ENCODE measurements at regions not wholly inside any gene's neighbourhood (a gene's known extent, or its start where the extent isn't known, plus 50 kb on each side); places are given as distances from the start of the nearest gene placed in this dataset.

- no peaks in the 10 kb centered on the region for H3K36me3 ChIP-seq
- TF ChIP-seq POLR2A (IDR thresholded peaks at IDR 0.05) (no peak), CTCF (IDR thresholded peaks at IDR 0.05) (no peak)
- 8% methylated on average over 37 of the region's 41 CpGs for WGBS (ENCODE audit: insufficient coverage, low coverage, low lambda C conversion rate, missing lambda C conversion rate)
- H3K9me3 ChIP-seq = no peaks in the 10 kb centered on the region
- intact Hi-C loops (cut with DNase I) = no loop called here
- H3K27ac ChIP-seq = no peak overlapping the region
- H3K27me3 ChIP-seq = peaks cover 0 to 16% of the 10 kb centered on the region in 2 donors
- ATAC-seq = peak in 3 of 4 donors; percentile 16 to 43 (median 41)
- peak overlapping the region in 2 of 3 donors; percentile 14 to 29 for H3K4me3 ChIP-seq
- peaks cover 0 to 17% (median 3%) of the 10 kb centered on the region in 4 donors for H3K4me1 ChIP-seq
- no peak for DNase-seq
Measured at GRCh38 chr9:84140535-84141101, 160.0 kb downstream of the RMI1 start.

- DNase-seq = no peak
- H3K36me3 ChIP-seq = no peaks in the 10 kb centered on the region
- intact Hi-C loops (cut with DNase I) = no loop called here
- 59% methylated on average over 6 of the region's 7 CpGs for WGBS (ENCODE audit: insufficient coverage, low coverage, low lambda C conversion rate, missing lambda C conversion rate)
- H3K4me1 ChIP-seq = peaks cover 0 to 17% (median 3%) of the 10 kb centered on the region in 4 donors
- no peak for ATAC-seq
- TF ChIP-seq CTCF (IDR thresholded peaks at IDR 0.05) (no peak), POLR2A (IDR thresholded peaks at IDR 0.05) (no peak)
- no peak overlapping the region for H3K4me3 ChIP-seq
- no peak overlapping the region for H3K27ac ChIP-seq
- no peaks in the 10 kb centered on the region for H3K9me3 ChIP-seq
- H3K27me3 ChIP-seq = peaks cover 0 to 16% of the 10 kb centered on the region in 2 donors
Measured at GRCh38 chr9:84141741-84142370, 161.3 kb downstream of the RMI1 start.

- no peak overlapping the region for H3K4me3 ChIP-seq
- no peaks in the 10 kb centered on the region for H3K9me3 ChIP-seq
- ATAC-seq (no peak), DNase-seq (no peak)
- H3K27me3 ChIP-seq = peaks cover 0 to 16% of the 10 kb centered on the region in 2 donors
- peaks cover 0 to 10% (median 3%) of the 10 kb centered on the region in 4 donors for H3K4me1 ChIP-seq
- intact Hi-C loops (cut with DNase I) = no loop called here
- TF ChIP-seq CTCF (IDR thresholded peaks at IDR 0.05) (no peak), POLR2A (IDR thresholded peaks at IDR 0.05) (no peak)
- H3K27ac ChIP-seq = no peak overlapping the region
- WGBS (ENCODE audit: insufficient coverage, low coverage, low lambda C conversion rate, missing lambda C conversion rate) = 45% methylated on average over 3 of the region's 3 CpGs
- no peaks in the 10 kb centered on the region for H3K36me3 ChIP-seq
Measured at GRCh38 chr9:84145031-84145430, 164.4 kb downstream of the RMI1 start.

- TF ChIP-seq CTCF (IDR thresholded peaks at IDR 0.05) = no peak
- TF ChIP-seq POLR2A (IDR thresholded peaks at IDR 0.05) = no peak
- ATAC-seq (peak in 1 of 4 donors; percentile 28), DNase-seq (no peak)
- WGBS (ENCODE audit: insufficient coverage, low coverage, low lambda C conversion rate, missing lambda C conversion rate) = 67% methylated on average over 2 of the region's 2 CpGs
- no peaks in the 10 kb centered on the region for H3K36me3 ChIP-seq
- no peaks in the 10 kb centered on the region for H3K9me3 ChIP-seq
- peaks cover 0 to 2% (median under 1%) of the 10 kb centered on the region in 4 donors for H3K4me1 ChIP-seq
- intact Hi-C loops (cut with DNase I) = no loop called here
- H3K27me3 ChIP-seq = peaks cover 0 to 13% of the 10 kb centered on the region in 2 donors
- no peak overlapping the region for H3K27ac ChIP-seq
- H3K4me3 ChIP-seq = no peak overlapping the region
Measured at GRCh38 chr9:84145780-84146179, 165.2 kb downstream of the RMI1 start.
